ENCODE measurements at regions not wholly inside any gene's neighbourhood (a gene's known extent, or its start where the extent isn't known, plus 50 kb on each side); places are given as distances from the start of the nearest gene placed in this dataset.

GRCh38 chr14:48900565-48900964 is 685.6 kb downstream of the RPS29 start (continued):
- no peak for TF ChIP-seq MAX (IDR thresholded peaks at IDR 0.05)
- no peak for TF ChIP-seq CTCF (IDR thresholded peaks at IDR 0.05 in 2 of 3, conservative IDR thresholded peaks at IDR 0.05 in 1 of 3; ENCODE audit: borderline replicate concordance in 1 of 3, insufficient read depth in 1 of 3, low read depth in 2 of 3, low read length in 2 of 3)

GRCh38 chr14:48890333-48890732 is 695.8 kb downstream of the RPS29 start:
- ATAC-seq: no peak
- H3K27me3 ChIP-seq (ENCODE audit: insufficient read depth, low read length): no peaks in the 10 kb centered on the region
- DNase-seq (ENCODE audit: low read depth, low spot score): no peak
- intact Hi-C loops (cut with micrococcal nuclease): no loop called here
- no TSS peak for BruUV-seq (replicated peaks)
- H4K20me1 ChIP-seq (ENCODE audit: insufficient read depth): no peaks in the 10 kb centered on the region
- H3K36me3 ChIP-seq (ENCODE audit: control insufficient read depth in 1 of 2, insufficient read depth in 2 of 2, low read length in 2 of 2): no peaks in the 10 kb centered on the region
- no peaks in the 10 kb centered on the region for H3K9me3 ChIP-seq (ENCODE audit: control insufficient read depth in 1 of 2, insufficient read depth in 1 of 2, low read depth in 1 of 2, low read length in 2 of 2)
- ChIA-PET RAD21 (ENCODE audit: low non-redundant PET in 1 of 2, low total read pairs in 2 of 2, uncharacterized antibody in 2 of 2, unreplicated experiment in 2 of 2) (no interaction called here), POLR2A (no interaction called here), CTCF (no interaction called here)
- H3K9me2 ChIP-seq (ENCODE audit: insufficient read depth): no peaks in the 10 kb centered on the region
- H3K4me1 ChIP-seq (ENCODE audit: control insufficient read depth in 1 of 2, insufficient read depth in 2 of 2, low read length in 2 of 2): no peaks in the 10 kb centered on the region
- no peak overlapping the region for H3K4me2 ChIP-seq (ENCODE audit: low read length)
- TF ChIP-seq EZH2 (IDR thresholded peaks at IDR 0.05) (no peak), ZFX (IDR thresholded peaks at IDR 0.05) (no peak), FOSL1 (IDR thresholded peaks at IDR 0.05; ENCODE audit: low read depth) (no peak), ZBTB33 (IDR thresholded peaks at IDR 0.05; ENCODE audit: extremely low read depth, insufficient replicate concordance, low read length) (no peak), MAX (IDR thresholded peaks at IDR 0.05) (no peak)
- H3K9ac ChIP-seq (ENCODE audit: low read length): no peak overlapping the region
- H3K4me3 ChIP-seq (replicated peaks in 1 of 2; ENCODE audit: low read depth in 1 of 2, low read length in 2 of 2): no peak overlapping the region
- no peak overlapping the region for H3K27ac ChIP-seq (ENCODE audit: low read depth, low read length)
- no peak overlapping the region for H2AFZ ChIP-seq (ENCODE audit: low read depth, low read length, poor library complexity, severe bottlenecking)
- H3K79me2 ChIP-seq (ENCODE audit: insufficient read depth, low read length): no peaks in the 10 kb centered on the region
